UCSD-AML1 (cell line): ENCODE measurements at regions not wholly inside any gene's neighbourhood (a gene's known extent, or its start where the extent isn't known, plus 50 kb on each side); places are given as distances from the start of the nearest gene placed in this dataset.
"Not testable (repeated sequence)": the region's sequence is repeated elsewhere in the genome, so short reads cannot be mapped to it uniquely, and the experiment has no call there.

ENCODE experiments used
- DNase-seq: peaks from one replicate; lab custom pipeline; 2025; ENCODE audit not compliant: unreplicated experiment; lab: John Stamatoyannopoulos, UW

DNA sequence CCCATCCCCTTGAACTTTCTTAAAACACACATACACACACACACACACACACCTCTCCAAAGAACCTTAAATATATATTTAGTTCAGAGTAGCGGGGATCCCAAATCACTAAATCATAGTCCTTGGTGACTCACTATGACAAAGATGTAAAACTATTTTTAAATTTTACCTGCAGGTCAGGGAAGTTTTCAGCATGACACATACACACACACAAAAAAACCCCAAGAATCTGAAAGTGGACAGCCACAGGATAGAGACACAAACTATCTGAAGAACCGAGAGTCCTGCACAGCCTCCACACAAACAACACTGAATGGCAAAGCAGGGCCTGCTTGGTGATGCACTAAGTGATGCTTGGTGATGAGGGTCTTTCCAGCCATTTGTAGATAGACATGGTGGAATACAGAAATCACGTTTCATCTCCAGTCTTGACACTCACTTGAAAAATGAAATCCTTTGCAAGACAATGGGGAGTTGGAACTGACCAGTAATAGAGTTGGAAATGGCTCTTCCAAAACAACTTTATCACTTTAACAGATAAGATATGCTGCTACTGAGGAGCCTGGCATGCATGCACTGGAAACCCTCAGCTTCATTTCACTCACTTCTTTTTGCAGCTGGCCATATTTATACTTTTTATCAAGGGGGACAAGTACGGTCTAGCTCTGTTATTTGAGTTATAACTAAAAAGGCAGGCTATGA, 307.3 kb downstream of the RAPGEF2 start:
- DNase-seq, result no peak

DNA sequence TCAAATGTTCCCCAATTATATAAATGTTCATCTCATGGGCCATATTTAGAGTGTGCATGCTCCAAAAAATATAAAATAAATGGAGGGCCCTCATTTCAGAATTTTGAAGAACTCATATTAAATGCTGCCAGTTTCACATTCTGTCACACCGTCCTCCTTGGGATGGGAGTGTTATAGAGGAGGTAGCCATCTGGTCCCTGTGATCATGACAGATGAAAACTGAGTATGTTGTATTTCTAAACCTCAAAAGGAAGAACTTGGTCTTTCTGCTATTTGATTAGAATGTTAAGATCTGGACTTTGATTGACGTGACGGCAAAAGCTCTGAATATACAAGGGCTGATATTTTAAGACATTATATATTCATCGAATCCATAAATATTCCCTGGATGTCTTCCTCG, 308.0 kb downstream of the RAPGEF2 start:
- DNase-seq, result no peak

DNA sequence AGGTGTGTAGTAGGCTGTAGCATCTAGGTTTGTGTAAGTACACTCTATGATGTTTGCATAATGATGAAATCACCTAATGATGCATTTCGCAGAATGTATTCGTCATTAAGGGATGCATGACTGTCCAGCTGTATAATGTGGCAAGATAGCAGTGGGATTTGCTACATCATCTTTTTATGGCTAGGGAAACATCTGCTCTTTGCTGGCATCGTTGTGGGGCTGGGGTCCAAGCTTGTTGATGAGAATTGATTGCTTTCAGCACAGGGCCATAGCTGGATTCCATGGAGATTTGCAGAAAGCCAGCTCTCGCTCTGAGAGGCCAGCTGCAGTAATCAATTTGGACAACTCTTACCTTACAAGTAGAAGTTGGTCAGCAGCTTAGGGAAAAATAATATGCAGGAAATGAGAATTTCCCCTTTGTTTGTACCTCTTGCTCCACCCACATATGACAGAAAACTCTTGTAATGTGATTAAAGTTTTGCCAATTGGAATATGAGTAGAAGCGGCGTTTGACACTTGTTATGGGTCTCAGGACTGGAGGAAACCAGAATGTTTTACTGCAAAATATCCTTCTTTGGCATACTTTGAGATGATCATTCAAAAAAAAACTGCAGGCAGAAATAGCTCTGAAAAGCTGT, 310.5 kb downstream of the RAPGEF2 start:
- no peak for DNase-seq

DNA sequence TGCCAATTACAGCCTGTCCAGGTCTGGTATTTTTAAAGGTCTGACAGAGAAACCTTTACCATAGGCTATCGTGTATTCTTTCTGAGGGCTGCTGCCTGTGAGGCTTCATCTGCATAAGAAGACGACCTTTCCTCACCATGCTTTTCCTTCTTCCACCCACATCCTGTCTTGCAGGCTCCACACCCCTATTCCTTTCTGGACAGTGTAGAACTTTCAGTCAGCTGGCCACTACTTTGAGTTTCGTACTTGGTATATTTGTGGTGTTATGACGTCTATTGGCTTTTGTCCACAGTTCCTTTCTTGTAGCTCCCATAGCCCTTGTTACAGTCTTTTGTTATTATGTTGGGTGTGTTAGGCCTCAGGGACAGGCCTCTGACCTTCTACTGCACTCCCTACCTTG, 311.4 kb downstream of the RAPGEF2 start:
- no peak for DNase-seq

DNA sequence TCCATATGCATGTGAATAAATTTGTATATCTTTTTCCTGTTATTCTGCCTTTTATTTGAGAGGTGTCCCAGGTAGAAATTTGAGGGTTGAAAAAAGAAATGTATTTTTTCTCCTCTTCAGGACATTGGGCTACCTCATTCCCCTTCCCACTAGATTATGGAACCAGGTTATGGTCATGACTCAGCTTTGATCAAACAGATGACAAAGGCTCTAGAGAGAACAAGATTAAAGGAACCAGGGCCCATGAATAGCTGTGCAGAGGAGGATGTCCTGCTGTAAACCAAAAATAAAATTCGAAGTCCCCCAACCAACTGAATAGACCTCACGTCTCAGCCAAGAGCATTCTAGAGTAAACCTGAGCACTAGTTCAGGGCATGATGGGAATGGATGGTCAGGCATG, 313.2 kb downstream of the RAPGEF2 start:
- no peak for DNase-seq

DNA sequence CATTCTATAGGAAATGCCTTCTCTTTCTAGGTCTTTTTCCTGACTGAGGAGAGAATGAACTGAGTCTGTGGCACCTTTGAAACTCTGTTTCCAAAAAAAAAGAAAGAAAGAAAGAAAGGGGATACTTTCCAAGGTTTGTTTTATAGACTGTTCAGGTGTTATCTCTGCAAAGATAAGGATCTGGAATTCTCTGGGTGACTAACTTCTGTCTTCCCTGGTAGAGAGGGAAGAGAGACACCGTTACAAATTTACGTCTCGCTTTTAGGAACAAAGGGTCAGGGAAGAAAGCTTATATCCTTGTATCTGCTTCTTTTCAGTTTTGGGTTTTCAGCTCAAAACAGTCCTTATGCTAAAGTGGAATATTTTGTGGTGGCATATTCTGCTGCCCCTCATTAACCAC, 314.1 kb downstream of the RAPGEF2 start:
- no peak for DNase-seq

DNA sequence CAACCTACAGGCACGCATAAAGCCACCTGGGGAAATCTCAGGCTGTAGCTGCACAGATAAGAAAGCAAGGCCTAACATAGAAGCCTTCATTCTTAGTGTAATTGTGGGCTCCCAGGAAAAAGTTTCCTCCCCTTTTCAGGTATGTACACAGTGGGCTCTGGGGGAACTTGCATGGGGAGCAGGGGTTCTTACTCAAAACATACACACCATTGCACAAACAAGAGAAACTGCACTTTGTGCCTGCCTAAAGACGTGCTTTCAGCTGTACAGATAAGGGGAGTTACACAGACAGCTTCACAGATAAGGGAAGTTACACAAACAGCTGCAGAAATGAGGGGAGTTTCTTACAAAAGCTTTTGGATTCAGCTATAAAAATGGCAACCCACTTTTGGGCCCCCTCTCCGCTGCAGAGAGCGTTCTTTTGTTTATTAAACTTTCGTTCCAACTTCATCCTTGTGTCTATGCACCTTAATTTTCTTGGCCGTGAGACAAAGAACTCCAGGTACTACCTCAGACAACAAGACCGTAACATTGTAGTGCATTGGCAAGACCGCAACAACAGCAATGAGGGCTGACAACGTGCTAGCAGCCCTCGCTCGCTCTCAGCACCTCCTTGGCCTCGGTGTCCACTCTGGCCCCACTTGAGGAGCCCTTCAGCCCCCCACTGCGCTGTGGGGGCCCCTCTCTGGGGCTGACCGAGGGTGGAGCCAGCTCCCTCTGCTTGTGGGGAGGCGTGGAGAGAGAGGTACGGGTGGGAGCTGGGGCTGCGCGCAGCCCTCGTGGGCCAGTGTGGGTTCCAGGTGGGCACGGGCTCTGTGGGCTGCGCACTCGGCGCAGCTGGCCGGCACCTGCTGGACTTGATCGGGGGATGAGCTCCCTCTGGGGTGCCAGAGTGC, 317.5 kb downstream of the RAPGEF2 start:
- DNase-seq, result no peak

DNA sequence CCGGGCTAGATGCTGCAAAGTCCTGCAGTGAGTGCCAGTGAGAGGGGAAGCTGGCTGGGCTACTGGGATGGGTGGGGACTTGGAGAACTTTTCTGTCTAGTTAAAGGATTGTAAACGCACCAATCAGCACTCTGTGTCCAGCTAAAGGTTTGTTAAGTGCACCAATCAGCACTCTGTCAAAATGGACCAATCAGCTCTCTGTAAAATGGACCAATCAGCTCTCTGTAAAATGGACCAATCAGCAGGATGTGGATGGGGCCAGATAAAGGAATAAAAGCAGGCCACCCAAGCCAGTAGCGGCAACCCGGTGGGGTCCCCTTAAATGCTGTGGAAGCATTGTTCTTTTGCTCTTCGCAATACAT, 318.2 kb downstream of the RAPGEF2 start:
- not testable (repeated sequence) for DNase-seq

DNA sequence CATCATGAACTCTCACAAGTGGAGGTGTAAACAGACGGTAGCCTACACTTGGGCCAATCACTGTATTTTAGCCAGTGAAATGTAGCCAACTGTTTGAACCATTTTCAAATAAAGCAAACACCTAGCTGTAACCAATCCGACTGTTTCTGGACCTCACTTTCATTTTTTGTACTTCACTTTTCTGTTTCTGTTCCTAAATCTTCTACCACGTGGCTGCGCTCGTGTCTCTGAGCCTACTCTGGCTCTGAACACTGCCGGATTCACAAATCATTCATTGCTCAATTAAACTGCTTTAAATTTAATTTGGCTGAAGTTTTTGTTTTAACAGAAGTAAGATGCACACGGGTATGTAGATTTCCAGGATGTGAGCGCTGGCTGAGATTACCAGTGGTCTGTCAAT, 319.1 kb downstream of the RAPGEF2 start:
- DNase-seq, result no peak

DNA sequence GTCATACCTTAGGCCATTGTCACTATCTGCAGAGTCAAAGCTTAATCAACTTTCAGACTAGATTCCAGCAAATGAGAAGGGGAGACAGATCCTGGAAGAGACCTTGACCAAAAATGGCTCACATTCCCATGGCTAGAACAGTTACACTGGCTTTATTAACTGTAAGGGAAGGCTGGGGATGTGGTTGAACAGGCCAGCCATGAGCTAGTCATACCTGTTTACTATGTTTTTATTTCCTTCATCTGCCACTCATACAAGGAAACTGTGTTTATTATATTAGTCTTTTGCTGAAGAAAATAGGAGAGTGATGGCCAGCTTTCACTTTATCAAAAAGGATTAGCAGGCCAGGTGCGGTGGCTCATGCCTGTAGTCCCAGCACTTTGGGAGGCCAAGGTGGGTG, 319.7 kb downstream of the RAPGEF2 start:
- no peak for DNase-seq

DNA sequence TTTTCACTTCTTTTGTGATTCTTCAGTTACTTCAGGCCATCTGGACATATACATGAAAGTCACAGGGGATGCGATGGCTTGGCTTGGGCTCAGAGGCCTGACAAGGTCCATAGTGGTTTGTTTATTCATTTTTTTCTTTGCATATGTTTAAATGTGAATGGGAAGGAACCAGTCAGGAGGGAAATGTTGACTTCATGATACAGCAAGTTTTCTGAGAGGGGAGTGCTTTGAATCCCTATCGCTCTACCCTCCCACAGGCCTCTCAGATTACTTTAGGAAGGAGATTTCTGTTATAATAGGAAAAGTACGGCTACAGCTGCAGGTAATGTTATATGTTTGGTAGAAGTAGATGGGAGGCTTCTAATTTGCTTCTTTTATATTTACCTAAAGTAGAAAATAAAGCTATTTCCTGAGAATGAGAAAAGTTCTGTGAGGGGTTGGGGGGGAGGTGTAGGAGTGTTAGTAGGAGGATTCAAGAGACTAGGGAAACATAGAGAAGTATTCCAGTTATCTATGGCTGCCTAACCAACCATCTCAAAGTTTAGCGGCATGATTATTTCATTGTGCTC, 322.9 kb downstream of the RAPGEF2 start:
- DNase-seq, result no peak

DNA sequence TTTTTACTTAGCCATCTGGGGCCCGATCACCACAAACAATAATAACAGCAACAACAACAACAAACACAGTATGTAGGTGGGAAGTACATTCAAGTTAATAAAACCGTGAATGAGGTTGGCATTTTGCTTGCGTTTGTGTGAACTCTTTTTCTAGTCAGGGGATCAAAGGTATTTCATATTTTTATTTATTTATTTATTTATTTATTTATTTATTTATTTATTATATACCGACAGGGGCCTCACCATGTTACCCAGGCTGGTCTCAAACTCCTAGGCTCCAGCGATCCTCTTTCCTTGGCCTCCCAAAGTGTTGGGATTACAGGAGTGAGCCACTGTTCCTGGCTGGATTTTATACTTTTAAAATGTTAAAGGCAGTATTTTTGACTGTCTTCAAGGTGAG, 325.4 kb downstream of the RAPGEF2 start:
- DNase-seq, result no peak

DNA sequence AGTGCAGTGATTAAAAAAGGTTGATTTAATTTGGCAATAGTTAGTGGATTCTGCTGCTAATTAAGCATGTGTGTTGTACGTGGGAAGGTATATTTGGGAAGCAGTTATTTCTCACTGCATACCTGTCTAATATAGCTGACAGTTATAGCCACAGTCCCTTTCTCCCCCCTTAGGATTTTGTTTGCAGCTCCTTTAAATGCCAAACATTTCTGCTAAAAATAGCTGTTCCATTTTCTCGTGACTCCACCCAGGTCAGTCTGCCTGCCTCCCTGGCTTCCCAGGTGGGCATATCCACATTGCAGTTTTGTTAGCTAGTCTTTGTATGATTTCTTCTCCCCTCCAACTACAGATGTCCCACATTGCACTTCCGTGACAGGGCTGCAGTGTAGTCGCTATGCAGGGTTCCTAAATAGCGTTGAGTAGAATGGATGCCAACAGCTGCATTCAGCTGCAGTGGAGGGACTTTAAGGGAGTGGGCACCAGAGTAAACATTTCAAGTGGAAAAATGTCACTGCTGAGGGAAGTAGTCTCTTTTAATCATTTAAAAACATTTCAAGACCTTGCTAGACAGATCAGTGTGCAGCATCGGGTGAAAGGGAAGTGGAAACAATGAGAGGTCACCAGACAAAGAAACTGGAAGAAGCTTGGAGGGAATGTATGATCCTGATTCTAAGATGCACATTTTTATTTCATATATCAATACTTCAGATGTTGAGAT, 326.3 kb downstream of the RAPGEF2 start:
- no peak for DNase-seq

DNA sequence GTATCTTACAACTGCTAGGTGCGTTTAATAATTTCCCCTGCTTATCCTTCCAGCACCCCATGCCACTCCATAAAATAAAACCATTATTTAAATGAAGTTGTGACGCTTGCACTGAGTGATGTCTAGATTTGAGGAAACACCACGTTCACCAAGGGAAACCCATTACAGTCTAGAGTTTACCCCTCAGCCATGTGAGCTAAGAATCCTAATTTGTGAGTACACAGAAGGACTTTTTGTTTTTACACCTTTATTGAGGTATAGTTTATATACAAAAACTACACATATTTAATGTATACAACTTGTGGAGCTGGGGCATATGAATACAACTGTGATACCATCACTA, 326.8 kb downstream of the RAPGEF2 start:
- no peak for DNase-seq

DNA sequence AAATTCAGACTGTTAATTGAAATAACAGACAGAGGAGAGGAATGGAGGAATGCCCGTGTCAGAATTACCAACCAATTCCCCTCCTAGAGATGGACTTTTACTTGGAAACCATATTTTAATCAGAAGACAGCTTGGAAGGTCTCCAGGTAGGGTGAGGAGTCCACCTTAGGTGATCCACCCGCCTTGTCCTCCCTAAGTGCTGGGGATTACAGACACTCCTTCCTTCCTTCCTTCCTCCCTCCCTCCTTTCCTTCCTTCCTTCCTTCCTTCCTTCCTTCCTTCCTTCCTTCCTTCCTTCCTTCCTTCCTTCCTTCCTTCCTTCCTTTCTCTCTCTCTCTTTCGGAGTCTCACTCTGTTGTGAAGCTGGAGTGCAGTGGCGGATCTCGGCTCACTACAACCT, 328.0 kb downstream of the RAPGEF2 start:
- no peak for DNase-seq

DNA sequence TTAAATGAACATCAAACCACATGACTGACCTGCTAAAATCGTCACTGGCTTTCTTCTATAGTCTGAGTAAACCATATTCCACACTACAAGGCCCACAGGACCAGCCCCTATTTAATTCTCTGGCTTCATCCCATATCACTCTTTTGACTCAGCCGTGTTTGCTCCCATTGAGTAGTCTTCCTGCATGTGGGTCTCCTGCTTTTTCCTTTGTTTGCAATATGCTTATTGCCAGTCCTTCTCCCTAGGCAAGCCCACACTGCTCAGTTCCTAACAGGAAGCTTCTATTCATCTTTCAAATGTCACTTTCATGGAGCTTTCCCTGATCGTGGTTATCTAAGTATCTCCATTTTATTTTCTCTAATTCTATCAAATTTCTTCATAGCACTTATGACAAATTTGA, 329.6 kb downstream of the RAPGEF2 start:
- DNase-seq, result no peak

DNA sequence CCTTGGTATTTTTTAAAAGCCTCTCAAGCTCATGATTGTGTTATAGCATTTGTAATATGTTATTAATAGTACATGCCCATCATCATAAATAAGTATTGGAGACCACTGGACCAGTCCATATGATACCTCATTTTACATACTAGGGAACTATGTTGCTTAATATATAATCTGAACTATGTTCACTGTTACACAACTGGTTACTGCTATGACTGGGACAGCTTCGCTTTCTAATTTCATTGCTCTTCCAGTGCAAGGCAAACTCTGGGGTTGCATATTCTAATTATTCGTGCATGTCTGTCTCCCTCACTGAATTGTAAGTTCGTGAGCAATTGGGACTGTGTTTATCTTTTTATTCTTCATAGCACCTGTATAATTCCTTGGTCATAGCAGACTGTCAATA, 330.5 kb downstream of the RAPGEF2 start:
- DNase-seq, result no peak

DNA sequence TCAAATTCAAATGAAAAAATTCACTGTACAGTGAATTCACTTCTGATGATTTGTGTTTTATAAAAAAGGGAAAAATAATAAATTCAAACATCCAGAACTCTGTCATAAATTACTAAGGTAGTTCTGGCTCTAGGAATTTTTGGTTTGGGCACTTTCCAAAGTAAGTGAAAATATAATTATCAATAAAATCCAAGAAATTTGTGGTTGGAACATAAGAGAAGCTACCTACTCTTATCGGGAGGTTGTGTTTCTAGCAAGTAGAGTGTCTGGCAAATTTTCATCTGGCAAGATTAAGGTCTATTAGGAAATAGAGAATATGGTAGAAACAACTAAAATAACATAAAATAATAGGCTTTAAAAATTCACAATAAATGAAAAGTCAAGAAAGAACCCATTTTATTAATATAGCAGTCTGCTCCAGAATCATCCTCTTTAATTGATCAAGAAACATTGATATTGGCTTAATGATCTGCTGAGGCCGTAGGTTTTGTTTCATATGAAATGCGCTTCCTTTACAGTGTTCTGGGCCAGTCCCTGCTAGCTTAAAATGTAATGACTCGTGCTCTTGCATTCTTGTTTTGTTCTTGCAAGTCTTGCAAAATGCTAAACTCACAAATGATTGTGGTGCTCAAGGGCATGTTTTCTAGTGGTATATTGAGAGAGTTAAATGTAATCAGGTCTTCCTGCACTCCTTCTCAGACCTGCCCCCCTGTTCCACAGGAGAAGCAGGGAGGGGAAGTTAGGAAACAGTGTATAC, 331.4 kb downstream of the RAPGEF2 start:
- DNase-seq, result no peak

DNA sequence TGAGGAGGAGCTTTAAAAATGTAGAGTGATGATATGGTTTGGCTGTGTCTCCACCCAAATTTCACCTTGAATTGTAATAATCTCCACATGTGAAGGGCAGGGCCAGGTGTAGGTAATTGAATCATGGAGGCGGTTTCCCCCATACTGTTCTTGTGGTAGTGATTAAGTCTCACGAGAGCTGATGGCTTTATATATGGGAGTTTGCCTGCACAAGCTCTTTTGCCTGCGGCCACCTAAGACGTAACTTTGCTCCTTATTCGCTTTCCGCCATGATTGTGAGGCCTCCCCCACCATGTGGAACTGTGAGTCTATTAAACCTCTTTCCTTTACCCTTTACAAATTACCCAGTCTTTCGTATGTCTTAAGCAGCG, 332.0 kb downstream of the RAPGEF2 start:
- DNase-seq, result no peak

DNA sequence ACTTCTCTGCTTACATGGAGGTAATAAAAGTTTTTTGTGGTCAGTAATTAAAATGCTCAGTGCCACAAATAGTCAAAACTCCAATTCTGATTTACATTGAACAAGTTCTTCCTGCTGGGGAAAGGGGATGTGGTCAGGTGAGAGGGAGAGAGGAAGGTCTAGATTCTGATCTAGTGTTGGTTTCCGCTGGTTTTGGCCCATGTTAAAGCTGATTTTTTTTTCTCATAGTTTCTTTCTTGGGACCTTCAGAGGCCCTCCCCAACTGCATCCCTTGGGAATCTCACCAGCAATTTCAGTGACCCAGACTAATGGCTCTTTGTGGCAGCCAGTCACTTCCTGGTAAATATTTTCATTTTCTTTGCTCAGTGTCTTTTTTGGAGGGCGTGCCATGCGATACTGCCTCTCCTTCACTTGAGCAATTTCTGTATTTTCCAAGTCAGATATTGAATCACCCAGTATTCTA, 332.7 kb downstream of the RAPGEF2 start:
- no peak for DNase-seq

DNA sequence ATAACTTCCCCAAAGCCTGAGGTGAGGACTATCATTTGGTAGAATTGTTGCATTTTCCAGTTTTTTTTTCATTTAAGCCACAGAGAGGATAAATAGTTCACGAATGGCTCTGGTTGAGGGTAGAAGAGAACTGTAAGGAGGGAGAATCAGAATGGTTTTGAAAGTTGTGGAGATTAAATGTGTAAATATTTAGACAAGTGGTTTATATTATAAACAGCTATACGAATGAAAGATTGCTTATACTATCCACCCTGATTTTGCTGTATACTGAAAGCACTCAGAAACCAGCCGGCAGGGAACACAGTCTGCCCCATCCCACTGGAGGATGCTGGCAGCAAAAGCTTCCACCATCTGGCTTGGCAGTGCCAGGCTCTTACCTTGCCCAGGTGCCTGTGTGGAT, 341.1 kb downstream of the RAPGEF2 start:
- DNase-seq, result no peak
